GM21360 (cell line): ENCODE measurements at regions not wholly inside any gene's neighbourhood (a gene's known extent, or its start where the extent isn't known, plus 50 kb on each side); places are given as distances from the start of the nearest gene placed in this dataset.
"Not testable (repeated sequence)": the region's sequence is repeated elsewhere in the genome, so short reads cannot be mapped to it uniquely, and the experiment has no call there.

Experiments
- ATAC-seq: cut with Tn5 transposase; IDR thresholded peaks from one replicate; pipeline ENCODE4 v1.9.1; 2021; ENCODE audit warnings: mild to moderate bottlenecking, moderate library complexity; ENCODE audit not compliant: unreplicated experiment

DNA sequence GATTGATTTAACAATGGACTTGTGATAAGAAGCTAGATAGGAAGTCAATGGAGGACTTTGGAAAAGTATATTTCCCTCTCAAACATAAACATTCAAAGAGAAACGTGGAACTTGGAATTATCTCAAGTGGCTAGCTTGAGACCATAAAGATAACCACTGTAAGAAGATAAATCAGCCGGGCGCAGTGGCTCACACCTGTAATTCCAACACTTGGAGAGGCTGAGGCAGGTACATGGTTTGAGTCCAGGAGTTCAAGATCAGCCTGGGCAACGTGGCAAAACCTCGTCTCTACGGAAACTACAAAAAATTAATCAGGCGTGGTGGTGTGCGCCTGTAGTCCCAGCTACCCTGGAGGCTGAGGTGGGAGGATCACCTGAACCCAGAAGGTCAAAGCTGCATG, 405.9 kb upstream of the ACVR2A start:
- ATAC-seq: no peak

DNA sequence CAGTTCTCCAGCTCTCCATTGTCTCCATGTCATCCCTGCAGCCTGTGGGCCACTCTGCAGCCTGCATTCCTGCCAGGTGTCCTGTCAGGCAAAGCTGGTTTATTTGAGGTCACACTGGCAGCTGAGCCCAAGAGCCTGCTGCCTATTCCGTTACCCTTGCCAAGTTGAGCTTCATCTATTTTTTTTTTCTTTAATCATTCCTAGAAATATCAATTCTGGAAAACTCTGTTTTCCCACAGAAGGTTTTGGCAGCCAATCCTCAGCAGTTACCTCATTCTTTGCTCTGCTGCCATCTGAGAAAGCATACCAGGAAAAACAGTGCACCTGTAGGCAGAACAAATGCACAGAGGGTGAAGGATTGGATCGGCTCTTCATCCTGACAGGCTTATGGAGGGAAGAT, 411.0 kb upstream of the ACVR2A start:
- ATAC-seq: no peak

DNA sequence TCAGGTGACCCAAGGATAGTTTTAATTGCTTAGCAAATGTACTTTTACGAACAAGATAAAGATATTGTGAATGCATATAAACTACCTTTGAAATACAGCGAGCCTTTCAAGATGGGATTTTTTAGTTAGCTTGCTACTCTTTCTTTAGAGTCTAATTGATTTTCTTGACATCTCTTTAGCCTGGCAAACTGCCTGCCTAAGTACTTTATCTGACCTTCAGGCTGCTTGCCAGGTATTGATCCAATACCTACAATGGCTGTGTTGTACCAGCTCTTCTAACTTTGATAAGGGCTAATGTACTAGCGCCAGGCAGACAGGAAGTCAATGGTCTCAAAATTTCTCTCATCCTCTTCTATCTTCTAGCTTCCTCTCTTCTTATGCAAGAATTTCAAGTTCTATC, 414.4 kb upstream of the ACVR2A start:
- no peak for ATAC-seq

DNA sequence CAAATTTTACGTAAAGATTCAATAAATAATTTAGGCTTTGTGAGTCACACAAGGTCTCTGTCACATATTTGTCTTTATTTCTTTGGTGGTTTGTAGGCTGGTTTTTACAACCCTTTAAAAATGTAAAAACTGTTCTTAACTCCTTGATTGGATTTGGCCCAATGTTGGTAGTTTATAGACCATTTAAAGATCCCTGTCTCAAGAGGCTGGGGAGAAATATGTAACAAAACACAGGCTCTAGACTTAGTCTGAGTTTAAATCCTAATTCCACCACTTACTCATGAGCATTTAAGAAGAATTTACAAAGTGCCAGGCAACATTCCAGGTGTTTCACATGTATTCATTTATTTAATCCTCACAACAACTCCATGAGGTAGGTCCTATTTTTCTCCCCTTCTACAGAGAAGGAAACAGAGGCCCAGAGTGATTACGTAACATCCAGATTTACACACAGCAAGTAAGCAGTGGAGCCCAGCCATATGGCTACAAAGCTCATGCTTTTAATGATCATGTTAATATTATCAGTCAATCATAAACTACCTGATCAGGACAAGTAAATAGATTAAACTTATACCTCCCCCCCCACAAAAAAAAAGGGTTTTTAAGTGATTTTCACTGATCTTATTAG, 416.6 kb upstream of the ACVR2A start:
- no peak for ATAC-seq

DNA sequence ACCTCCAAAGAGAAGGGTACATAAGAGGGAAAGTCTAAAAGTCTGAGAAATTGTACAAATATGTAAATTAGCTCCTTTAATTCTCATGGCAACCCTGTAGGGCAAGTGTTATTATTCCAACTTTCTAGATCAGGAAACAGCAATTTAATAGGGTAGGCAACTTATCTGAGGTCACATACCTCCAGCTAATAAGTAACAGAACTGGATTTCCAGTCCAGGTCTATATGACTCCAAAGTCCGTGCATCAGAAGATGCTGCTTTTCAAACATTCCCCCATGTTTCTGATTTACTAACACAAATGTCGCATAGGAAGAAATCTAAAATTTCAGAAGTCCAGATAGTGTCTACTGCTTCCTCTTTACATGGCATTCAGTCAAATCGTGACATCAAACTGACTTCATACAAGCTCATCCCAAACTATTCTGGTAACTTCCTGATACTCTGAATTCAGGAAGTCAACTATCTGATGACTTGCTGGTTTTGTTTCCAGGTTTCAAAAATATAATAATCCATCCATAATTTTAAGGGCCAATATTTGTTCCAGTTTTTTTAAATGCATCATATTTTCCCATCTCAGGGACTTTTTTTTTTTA, 419.3 kb upstream of the ACVR2A start:
- no peak for ATAC-seq

DNA sequence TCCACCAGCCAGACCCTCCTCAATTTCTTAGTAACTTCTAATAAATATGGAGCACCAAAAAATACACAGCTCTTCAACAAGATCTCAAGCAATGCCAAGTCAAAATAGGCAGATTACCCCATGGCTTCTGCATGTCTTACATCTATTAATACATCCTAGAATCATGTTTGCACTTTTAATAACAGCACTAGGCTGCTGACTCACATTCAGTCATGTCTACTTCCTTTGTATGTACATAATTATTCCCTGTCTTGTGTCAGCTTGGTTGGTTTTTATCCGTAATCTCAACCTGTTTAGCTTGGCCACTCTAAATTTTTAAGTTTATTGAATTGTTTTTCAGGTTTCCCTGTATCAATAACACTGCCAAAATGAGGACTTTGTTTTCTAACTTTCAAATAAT, 420.1 kb upstream of the ACVR2A start:
- ATAC-seq: no peak

DNA sequence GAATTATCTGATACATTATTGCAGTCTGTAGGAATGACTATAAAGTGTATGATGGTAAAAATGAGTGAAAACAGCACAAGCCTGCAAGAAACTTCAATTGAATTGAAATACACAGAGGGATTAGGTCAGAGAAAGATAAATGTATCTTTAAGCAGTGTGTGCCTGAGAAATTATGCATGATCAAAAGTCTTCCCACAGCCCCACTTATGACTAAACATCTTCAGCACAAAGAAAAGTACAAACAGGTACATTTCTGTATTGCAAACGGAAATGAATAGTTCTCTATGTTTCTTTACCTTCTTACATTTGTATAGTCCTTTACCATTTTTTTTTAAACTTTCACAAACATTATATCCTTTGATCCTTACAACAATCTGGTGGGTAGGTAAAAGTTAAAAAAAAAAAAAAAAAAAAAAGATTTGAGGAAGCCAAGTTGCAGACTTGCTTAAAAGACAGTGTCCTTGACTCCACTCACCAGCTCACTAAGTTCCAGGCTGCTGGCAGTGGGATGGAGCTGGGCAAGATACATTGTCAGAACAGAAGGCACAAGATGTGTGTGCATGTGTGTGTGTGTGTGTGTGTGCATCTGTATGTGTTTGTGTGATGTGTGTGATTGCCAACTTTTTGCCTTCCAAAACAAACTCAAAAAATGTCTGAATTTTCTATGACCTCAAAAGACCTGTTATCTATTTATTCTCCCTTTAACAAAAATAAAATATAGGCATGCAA, 423.7 kb upstream of the ACVR2A start:
- ATAC-seq: no peak

DNA sequence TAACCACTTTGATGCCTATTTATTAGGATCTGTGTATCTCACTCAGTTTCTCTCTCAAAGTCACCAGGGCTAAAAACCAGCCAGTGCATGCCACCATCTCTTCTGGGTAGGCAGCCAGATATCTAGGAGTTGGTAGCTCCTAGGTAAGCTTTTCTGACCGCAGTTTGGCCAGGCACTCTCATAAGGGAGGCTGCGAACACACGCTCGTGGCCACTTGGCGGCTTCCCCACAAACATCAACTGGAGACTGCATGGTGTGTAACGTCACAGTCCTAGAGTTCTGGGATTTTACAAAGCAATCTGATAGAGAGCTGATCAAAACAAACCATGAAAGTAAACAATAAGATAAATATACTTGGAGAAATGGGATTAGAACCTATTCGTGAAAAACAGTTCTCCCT, 424.3 kb upstream of the ACVR2A start:
- ATAC-seq: no peak

DNA sequence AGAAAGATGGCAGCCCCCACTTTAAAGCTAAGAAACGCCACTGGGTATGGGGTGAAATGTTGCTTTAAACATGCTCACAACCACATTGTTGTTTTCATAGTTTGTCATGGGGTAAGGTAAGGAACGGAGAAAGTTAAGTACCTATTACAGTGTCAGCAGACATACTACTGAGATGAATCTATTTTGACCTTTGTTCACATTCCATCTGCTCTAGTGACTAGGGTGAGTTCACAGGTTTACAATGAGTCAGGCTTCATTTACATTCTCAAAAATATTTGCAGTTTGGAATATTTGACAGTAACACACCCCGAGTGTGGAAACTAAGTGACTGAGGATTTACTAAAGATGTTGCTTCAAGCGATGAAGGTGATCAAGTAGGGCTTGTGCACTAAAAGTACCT, 428.7 kb upstream of the ACVR2A start:
- no peak for ATAC-seq

DNA sequence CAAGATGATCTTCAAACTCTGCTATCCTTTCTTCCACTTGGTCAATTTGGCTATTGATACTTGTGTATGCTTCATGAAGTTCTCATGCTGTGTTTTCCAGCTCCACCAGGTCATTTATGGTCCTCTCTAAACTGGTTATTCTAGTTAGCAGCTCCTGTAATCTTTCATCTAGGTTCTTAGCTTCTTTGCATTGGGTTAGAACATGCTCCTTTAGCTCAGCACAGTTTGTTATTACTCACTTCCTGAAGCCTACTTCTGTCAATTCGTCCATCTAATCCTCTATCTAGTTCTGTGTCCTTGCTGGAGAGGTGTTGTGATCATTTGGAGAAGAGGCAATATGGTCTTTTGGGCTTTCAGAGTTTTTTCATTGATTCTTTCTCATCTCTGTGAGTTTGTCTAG, 430.2 kb upstream of the ACVR2A start:
- ATAC-seq: not testable (repeated sequence)

DNA sequence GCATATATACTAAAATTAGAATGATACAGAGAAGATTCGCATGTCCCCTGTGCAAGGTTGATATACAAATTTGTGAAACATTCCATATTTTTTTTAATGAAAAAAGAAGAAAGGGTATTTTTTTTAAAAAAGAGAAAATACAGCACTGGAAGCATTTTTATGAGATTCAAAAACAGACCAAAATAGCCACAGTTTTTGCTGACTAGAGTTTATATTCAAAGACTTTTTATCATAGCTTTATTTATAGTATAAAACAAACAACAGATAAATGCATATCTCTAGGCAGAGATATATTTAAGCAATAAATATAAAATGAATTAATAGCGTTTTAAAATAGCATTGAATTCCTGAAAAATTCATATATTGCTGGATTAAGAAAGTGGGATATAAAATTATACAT, 436.5 kb upstream of the ACVR2A start:
- no peak for ATAC-seq

DNA sequence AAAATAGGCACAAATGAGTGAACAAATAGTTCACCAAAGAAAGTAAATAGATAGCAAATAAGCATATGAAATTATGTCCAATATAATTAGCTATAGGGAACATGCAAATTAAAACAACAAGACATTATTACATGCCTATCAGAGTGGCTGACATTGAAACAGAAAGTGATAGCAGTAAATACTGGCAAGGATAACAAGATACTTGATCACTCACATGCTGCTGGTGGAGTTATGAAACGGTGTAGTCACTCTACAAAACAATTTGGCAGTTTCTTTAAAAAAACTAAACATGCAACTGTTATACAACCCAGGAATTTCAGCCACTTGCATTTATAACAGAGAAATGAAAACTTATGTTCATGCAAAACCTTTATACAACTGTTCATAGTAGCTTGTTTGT, 439.2 kb upstream of the ACVR2A start:
- no peak for ATAC-seq

DNA sequence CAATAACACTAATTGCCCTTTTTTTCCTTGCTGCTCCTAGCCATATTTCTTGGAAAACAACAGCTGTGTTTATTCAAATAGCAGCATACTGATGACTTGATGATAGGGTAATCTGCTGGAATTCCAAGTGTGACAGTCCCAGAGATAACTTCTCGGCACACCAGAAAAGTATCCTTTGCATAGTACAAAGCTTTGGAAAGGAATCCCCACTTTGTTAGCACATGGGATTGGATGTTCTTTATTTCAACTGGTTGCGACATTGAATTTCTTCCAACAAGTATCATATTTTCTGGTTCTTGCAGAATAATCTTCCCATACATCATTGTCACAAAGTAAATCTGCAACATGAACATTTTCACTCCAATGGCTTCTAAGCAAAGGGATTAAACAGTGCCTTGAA, 445.8 kb upstream of the ACVR2A start:
- no peak for ATAC-seq

DNA sequence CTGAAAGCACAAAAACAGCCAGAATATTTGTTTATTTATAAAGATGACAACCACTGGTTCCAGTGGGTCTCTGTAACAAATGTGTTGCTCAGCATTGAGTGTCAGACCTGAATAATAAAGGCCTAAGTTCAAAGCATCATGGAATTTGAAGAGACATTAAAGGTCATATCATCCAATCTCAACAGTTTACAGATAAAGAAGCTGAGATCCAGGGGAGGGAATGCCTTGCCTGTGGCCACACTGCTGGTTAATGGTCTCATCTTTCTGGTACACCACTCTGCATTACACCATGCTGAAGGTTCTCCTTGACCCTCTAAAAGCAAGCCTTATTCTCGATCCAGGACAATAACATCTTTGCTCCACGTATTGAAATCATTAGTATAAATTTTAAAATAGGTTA, 446.5 kb upstream of the ACVR2A start:
- ATAC-seq: no peak

DNA sequence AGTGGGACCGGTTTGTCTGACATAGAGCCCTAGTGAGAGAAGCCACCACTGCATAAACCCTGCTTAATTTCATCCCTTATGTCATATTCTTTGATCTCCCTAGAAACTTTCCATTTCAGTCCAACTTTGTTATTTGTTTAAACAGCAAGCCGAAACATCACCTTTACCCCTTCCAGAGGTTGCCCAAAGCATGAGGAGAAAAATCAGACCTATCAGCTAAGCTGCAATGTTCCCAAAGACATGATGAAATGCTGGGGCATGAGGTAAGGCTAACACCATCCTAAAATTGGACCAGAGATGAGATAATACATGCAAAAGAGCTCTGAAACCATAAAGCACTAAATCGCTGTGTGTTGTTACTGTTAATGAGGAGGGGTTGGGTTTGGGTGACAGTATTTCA, 447.9 kb upstream of the ACVR2A start:
- ATAC-seq: no peak

DNA sequence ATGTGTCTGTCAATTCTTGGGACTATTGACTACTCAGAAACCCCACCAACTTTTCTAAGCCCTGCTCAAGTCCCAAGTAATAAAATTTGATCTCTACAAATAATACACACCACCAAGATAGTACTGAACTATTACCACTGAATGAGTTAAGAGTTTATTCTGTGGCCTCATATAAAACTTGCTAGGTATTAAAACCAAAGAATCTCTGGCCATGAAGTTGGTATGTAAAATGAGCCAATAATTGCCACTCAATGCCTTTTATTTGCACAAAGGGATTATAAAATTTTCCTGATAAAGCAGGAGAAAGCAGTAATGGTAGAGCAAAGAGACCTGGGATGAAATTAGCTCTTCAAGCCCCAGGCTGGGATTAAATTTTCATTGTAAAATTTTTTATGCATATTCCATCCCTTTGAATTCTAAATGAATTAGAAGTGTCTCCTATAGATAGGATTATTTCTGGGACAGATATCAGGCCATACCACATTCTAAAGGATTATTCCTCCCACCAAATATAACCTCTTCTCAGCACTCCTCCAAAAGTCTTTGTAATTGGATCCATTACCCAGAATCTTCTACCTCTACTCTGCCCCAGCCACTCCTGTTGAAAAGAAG, 450.5 kb upstream of the ACVR2A start:
- ATAC-seq: no peak

DNA sequence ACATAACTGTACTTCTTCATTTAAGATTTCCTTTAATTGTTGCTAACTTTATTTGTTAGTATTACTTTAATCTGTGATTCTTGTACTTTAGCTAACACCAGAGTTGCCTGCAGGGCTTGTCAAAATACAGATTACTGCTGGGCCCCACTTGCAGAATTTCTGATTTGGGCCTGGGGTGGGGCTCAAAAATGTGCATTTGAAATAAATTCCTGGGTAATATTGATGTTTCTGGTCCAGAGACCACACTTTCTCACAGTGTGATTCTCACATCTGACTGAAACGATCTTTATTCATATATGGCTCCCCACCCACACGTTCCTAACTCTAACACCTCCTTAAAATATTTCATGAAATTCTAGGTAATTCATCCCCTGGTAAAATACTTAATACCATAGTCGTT, 452.6 kb upstream of the ACVR2A start:
- no peak for ATAC-seq

DNA sequence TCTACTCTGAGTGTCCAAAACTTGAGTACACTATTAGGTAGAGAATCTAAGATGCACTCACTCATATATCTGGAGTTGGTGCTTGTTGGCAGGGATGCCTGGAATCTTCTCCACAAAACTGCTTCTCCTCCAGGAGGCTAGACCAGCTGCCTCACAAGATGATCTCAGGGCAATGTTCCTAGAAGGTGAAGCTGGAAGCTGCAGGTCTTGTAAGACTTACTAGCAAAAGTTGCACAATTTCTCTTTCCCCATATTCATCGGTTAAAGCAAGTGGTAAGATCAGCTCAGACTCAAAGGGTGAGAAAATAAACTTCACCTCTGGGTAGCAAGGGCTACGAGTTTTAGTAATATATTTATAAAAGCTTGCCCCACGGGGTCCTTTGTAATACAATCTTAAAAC, 454.4 kb upstream of the ACVR2A start:
- no peak for ATAC-seq

DNA sequence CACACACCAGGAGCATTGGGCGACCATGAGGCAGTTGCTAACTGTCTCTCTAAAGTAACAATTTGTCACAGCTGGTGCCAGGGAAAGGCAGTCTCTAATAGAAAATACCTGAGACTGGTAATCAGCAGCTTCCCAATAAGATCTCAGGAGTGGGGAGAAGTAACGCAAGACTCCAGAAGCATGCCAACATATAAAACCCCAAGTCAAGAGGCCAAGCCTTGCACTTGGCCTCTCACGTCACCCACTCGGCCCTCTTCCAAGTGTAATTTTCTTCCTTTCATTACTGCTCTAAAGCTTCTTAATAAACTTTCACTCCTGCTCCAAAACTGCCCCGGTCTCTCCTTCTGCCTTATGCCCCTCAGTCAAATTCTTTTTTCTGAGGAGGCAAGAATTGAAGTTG, 455.6 kb upstream of the ACVR2A start:
- no peak for ATAC-seq

DNA sequence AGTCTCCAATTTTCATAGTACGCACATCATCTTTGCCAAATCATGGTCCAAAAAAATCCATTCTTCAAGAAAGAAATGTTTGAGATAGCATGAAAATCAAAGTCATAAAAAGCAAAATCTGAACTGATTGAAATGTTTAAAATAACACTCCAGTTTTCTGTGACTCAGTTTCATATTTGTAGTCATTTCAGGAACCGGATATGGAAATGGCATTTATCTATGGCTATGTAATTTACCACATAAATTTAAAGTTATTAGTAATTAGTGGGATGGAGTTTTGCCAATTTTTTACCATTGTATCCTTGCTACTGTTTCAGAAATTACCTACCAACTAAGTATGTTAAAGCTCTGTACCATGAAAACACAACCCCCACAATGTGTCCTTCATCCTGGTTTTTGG, 456.6 kb upstream of the ACVR2A start:
- ATAC-seq: no peak

DNA sequence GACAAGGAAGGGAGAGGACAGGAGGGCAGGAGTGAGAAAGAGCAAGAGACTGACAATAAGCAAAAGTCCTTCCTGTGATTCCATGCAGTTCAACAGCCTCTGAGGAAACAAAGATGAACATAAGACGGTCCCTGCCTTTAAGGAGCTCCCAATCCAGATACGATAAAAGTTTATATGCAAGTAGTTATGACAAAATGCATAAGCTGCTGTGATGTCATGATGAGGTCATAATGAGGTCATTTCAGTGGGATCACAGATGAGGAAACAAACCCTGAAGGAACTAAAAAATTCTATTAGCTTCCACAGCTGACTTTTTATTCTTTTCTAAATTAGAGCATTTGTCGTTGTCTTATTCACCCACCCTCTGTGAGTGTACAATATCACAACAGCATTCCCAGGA, 458.5 kb upstream of the ACVR2A start:
- ATAC-seq: no peak

DNA sequence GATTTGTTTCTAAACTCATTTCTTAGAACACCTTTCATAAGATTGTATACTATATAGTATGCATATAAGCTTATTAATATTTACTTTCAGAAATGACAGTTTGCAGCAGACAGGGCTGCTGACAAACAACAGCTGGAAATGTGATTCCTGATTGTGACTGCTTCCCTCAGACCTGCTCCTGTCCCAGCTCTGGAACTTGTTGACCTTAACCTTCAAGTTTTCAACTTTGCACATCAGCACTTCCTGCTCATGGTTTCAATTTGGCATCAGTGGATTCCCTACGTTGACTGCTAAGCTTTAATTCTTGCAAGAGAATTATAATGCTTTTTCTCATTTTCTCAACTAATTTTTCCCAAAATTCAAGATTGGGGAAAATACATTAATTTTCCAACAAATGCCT, 459.2 kb upstream of the ACVR2A start:
- no peak for ATAC-seq
